HG03575 (cell line): ENCODE measurements at regions not wholly inside any gene's neighbourhood (a gene's known extent, or its start where the extent isn't known, plus 50 kb on each side); places are given as distances from the start of the nearest gene placed in this dataset.

Experiments used
- ATAC-seq: cut with Tn5 transposase; IDR thresholded peaks from one replicate; pipeline ENCODE4 v1.9.1; 2021; ENCODE audit not compliant: unreplicated experiment, insufficient number of reproducible peaks, low FRiP score; ENCODE audit errors: extremely low read depth

DNA sequence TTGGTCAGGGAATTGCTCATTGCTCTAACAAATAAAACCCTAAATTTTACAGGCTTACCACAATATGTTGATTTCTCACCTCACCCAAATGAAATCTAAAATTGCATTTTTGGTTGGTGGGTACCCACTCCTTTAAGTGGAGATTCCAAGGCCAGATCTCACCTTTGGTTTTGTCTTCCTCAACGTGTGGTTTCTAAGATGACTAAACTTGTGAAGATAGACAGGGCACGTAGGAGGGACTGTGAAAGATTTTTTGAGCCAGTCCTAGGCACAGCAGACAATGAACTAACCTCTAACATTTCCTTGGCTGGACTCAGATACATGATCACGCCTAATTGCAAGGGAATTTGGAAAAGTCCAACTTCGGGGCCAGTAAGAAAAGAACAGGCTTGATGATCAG, 1003.9 kb downstream of the FLRT2 start:
- no peak for ATAC-seq

DNA sequence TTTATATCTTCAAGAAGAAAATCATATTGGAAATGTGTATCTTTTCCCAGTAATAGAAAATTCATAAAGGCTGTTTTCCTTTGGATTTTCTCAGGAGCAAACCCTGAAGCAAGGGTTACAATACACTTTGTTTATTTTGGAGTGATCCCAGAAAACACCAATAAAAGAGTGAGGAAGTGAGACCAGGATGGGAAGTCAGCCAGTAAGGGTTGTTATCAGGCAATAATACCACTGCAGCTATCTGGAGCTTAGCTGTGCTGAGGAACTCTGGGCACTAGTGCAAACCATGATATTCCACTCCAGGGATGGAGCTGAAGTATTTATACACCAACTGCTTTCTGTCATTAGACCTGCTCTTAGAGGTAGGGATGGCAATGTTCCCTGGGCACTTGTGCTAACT, 1002.3 kb downstream of the FLRT2 start:
- no peak for ATAC-seq

DNA sequence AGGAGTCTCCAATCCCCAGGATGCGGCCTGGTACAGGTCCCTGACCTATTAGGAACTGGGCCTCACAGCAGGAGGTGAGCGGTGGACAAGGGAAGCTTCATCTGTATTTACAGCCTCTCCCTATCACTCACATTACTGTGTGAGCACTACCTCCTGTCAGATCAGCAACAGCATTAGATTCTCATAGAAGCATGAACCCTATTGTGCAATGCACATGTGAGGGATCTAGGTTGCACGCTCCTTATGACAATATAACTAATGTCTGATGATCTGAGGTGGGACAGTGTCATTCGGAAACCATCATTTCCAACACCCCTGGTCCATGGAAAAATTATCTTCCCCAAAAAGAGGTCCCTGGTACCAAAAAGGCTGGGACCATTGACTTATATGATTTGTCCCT, 1000.5 kb downstream of the FLRT2 start:
- ATAC-seq, result no peak

DNA sequence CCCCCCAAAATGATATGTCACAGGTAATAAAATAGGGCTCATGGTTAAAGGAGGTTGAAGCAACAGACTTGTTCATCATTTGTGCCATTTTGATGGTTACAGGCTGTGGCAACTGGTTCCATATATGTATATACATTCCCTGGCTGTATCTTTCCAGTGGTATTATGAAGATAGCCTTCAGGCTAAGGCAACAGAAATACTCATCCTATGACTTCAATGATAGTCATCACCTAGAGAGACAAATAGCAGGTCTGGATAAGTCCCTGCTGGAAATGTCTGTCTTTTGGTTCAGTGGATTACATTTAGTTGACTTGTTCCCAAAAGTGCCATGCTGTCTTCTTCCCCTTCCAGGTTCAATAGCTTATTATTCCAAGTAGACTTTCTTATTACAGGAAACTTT, 997.4 kb downstream of the FLRT2 start:
- ATAC-seq, result no peak

DNA sequence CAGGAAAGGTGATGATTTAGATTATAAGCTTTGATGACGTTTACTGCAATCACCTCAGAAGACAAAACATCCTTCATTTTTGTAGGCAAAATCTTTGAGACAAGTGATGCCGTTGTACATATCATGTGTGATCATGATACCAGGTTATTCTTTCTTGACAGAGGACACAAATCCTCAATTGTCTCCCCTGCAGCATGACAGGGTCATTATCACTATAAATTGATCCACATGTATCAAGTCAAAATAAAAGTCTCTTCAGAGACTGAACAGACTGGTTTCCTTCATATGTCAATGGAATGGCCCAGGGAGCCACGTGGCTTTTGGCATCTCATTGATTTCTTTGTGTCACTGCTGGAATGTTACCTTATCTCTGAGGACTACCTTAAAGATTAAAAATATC, 995.7 kb downstream of the FLRT2 start:
- no peak for ATAC-seq

DNA sequence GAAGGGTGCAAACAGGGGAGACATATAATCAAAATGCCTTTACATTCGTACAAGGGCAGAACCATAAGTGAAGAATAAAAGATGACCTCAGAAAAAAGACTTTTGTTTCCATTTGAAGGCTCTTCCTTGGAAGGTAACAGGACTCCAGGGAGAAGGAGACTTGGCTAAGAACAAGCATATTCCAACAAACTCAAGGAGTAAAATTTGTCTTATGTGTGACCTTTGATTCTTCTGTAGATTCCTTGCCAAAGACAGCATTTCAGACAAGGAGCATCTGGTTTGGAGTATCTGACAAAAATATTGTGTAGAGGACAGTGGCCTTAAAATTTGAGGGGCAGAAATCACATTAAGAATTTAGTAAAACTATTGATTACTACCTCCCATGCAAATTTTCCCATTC, 991.9 kb downstream of the FLRT2 start:
- no peak for ATAC-seq

DNA sequence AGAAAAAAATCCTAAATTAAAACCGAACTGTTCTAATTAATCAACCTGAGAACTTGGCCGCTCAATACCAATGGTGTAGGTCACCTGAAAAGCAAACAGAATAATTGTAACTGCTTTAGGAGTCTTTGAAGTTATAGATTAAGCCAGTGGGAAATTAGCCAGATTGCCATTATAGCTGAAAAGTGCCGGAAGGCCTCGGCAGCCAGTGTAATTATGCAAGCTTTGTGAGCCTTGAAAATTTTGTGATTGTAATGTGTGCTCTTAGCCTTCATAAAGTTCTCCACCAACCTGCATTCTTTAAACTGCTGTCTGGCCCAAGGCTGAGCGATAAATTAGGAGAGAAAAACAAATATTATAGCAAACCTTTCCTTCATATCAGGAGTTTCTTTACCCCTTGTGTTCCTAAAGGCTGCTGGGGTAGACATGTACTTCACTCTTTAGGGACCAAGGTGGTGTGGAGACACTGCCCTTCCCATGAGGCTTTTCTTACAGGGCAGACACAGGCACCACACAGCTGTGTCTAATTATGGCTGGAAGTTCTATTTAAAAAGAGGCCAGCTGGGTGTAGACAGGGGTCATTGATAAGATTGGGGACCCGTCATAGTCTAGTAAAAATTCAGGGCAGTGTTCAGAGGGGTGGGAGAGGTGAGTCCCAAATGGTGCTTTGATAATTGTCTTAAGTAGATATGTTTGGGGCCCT, 991.2 kb downstream of the FLRT2 start:
- no peak for ATAC-seq

DNA sequence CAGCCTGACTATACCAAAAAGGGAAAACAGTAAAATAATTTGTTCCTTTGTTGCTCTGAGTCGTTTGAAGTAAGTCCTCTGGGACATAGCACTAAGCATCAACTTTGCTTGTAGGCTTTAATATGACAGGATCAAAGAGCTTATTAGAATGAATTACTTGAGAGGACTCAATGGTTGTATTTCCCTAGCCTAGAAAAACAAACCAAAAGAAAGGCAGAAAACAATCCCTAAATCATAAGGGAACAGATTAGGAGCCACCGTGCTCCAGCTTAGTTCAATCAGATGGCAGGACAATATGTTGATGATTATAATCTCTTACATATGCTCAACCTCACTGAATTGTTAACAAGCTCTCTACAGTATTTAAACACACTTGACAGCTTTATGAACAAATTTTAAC, 988.4 kb downstream of the FLRT2 start:
- ATAC-seq, result no peak

DNA sequence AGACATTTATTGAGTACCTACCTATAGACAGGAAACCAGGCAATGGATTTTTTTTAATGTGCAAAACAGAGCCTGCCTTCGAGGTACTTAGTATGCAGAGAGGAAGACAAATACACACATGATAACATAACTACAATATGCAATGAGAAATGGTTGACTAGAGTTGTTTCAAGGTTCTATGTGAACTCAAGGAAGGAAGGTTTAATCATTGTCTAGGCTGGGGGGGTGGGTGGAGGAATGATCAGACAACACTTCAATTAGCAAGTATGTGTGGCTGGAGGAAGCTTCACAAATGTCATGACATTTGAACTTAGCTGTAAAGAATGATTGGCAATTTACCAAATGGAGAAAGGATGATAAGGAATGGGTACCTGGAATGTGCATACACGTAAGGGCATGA, 985.3 kb downstream of the FLRT2 start:
- no peak for ATAC-seq

DNA sequence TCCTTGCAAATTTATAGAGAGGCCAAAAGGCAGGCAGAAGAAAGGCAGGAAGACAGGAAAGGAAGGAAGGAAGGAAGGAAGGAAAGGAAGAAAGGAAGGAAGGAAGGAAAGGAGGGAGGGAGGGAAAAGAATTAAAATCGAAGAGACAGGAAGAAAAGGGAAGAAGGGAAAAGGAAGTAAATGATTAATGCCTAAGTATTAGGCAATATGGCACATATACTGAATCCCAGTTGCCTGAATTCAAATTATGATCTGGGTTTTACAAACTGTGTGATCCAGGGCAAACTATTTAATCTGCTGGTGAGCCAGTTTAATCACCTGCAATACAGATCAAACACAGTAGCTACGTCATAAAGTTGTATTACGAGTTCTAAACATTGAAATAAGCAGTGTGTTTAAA, 983.6 kb downstream of the FLRT2 start:
- no peak for ATAC-seq

DNA sequence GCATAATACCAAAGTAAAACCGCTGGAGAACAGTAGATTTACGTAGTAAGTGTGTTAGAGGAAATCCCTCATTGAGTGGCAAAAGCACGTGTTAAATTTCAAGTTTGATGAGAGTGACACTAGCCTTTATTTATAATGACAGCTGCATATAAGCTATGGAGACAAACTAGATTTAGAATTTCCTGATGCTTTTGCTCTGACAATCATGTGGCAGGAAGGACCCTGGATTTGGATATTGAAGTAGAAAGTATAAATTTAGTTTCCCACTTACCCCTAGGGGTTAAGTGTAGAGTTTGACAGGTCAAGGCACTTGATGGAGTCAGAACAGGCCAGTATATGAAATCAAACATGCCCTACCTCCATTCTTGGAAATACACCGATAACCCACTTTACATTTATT, 983.1 kb downstream of the FLRT2 start:
- ATAC-seq, result no peak

DNA sequence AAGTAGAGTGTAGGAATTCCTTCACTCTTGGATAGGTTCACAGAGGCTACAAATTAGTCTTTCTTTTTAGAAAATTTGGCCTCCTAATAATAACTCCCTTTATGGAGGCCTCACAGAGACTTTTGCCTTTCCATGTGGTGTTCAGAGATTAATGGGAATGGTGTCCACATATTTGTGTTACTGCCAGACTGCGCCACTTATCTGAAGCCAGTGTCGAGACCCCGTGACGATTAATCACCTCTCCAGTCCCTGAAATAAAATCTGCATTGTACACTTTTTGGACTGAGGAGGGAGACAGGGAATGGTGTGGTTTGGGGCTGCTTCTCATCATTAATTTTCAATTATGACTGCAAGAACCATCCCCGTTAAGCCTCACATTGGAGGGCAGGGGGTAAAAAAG, 980.5 kb downstream of the FLRT2 start:
- ATAC-seq, result no peak

DNA sequence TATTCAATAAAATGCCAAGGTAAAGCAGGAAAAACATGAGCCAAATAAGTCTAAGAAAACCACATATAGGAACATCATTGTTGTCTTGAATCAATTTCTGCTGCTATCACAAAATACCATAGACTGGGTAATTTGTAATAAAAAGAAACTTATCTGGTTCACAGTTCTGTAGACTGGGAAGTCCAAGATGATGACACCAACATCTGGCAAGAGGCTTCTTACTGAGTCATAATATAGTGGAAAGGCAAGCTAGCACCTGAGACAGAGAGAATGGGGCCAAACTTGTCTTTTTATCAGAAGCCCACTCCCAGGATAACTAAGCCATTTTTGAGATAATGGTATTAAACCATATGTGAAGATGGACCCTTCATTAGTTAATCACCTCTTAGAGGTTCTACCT, 975.9 kb downstream of the FLRT2 start:
- no peak for ATAC-seq

DNA sequence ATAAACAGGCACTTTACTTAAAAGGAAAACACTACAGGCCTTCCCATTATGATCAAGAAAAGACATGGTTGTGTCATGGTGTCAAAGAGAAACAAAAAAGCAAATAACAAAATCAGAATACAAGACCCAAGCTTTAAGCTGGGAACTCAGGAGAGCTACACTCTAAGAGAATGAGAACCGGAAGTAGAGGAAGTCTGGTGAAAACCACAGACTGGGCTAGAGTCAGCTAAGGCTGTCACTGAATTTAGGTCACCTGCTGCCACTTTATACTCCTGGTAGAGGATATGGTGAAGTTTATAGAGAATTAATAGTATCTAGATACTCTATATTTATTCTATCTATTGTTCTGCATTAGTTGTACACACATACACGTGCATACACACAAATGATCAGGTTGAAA, 971.7 kb downstream of the FLRT2 start:
- ATAC-seq, result no peak

DNA sequence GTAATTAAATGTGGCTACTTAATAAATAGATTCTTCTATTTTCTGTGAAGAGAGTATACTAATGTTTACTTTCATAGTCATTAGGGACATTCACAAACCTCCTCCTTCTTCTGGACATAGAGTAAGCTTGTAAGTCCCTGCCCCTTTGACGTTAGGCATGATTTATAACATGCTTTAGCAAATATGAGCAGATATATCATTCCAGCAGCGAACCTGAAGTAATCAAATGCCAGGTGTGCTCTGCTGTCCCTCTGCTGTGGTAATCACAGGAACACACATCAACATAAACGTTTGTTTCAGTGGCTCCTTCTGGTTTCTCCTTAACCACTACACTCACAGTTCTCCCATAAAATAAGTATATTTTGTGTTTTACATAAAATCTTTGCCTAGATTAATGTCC, 961.8 kb downstream of the FLRT2 start:
- no peak for ATAC-seq

DNA sequence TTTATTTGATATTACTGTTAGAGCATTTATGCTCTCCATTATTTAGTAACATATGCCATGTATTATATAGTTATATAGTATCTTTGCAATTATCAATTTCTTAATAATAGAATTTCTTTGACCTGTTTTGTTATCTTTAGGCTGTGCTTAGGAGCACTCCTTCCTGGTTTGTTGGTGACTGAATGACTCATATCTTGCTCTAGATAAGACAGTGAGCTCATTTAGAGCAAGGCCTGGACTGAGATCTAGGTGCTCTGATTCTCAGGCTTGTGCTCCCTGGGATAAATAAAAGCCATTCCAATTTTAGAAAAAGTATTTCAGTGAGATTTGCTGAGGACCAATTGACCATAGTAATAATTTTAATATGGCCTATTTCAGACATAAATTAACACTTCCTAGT, 951.2 kb downstream of the FLRT2 start:
- ATAC-seq, result no peak

DNA sequence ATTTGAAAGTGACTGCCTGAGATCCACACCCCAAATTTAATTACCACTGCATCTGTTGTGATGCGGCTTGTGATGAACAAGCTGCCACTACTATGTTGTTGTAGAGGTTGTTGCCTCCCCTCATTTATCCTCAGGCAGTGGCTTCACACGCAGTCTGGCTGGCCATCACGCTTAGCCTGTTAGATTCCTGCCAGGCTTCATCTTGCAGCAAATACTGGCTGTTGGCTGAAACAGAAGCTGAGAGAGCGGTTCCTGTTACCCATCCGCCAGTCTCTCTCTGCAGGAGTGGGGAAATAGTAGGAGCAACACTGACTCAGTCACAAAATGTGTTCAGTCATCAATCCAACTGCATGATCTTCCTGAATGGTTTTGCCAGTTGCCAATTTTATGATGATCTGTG, 934.4 kb downstream of the FLRT2 start:
- ATAC-seq, result no peak

DNA sequence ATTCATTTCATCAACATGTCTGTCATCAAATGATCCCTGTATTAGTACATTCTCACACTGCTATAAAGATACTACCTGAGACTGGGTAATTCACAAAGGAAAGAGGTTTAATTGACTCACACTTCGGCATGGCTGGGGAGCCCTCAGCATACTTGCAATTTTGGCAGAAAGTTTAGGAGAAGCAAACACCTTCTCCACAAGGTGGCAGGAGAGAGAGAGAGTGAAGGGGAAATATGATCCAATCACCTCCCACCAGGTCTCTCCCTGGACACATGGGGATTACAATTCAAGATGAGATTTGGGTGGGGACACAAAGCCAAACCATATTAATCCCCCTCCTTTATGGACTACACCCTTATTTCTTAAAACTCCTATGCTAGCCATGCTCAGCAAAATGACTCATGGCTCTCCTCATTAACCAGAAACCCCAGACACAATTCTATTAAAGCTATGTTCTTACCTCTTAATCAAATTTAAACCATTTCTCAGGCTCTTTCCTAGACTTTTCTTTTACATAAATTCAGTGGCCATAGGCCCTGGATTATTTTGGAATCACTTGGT, 932.3 kb downstream of the FLRT2 start:
- ATAC-seq, result no peak

DNA sequence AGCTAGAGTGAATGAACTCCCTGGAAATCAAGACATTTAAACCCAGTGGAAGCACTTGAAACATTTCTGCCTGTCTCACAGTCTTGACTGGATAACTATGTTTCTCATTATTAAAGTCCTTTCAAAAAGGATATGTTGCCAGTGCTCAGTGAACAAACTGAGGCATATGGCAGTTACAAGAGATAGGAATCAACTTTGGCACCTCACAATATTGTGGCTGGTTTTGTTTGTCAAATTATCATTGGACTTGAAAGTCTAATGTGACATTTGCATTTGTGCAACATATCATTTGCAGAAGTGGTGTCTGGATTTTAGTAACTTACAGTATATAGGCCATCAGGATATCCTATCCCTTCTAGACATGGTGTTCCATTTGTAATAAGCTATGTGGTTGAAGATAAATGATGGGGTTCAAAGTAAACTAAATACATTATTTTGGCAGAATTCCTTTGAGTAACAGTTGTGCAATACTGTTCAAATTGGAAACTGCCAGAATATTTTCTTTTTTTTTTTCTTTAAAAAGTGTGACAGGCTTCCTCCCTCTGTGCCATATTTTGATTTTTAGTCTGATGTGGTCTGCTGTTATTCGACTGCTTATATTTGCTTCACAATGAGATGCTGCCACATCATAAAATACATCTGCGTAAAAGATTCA, 927.7 kb downstream of the FLRT2 start:
- no peak for ATAC-seq

DNA sequence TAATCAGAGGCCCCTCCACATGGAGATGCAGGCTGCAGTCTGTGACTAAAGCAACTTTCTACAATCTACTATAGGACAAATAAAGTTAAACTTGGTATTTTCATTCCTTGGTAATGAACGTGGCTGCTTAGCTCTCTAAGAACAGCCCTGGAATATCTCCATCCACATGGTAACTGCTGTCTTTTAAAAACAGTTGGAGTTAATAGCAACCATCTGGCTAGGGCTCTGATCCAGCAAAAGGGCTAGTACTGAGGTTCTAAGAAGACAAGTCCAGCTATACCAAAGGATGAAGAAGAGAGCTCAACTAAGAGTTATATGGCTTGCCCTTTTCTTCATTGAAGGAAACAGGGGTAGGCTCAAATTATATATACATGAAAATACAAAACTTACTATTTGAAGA, 920.1 kb downstream of the FLRT2 start:
- no peak for ATAC-seq

DNA sequence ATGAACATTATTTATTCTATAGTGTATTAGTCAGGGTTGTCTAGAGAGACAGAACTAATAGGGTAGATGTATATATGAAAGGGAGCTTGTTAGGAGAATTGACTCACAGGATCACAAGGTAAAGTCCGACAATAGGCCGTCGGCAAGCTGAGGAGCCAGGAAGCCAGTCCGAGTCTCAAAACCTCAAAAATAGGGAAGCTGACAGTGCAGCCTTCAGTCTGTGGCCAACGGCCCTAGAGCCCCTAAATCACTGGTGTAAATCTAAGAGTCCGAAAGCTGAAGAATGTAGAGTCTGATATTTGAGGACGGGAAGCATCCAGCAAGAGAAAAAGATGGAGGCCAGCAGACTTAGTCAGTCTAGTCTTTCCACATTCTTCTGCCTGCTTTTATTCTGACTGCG, 912.2 kb downstream of the FLRT2 start:
- no peak for ATAC-seq
